Peyer's patch (tissue), 4 donors: ENCODE measurements at regions not wholly inside any gene's neighbourhood (a gene's known extent, or its start where the extent isn't known, plus 50 kb on each side); places are given as distances from the start of the nearest gene placed in this dataset.

ENCODE experiments used
- DNase-seq, 3 donors: peaks; one replicate each; pipeline ENCODE4 v3.0.0-alpha.2; 2017 to 2019
- H3K27ac ChIP-seq, 4 donors: fragments of 200-600 bp; sonication (generic); one replicate each; pipeline ENCODE4 v1.5.1; 2016 to 2019
- H3K27me3 ChIP-seq, 2 donors: fragments of 200-600 bp; sonication (generic); one replicate each; pipeline ENCODE4 v1.5.1; 2019
- H3K36me3 ChIP-seq, 3 donors: fragments of 200-600 bp; sonication (generic); one replicate each; pipeline ENCODE4 v1.5.1; 2016 to 2019
- H3K4me1 ChIP-seq, 4 donors: fragments of 200-600 bp; sonication (generic); one replicate each; pipeline ENCODE4 v1.5.1; 2016 to 2019
- H3K4me3 ChIP-seq, 4 donors: fragments of 200-600 bp; sonication (generic); 1 replicate in 3 of 4; 2 replicates in 1 of 4; pipeline ENCODE4 v1.5.1; 2016 to 2019; ENCODE audit warnings: mild to moderate bottlenecking in 1 of 4
- H3K9me3 ChIP-seq, 4 donors: fragments of 200-600 bp; sonication (generic); one replicate each; pipeline ENCODE4 v1.5.1; 2016 to 2019; ENCODE audit warnings: mild to moderate bottlenecking in 1 of 4
- CTCF ChIP-seq, 6 experiments: fragments of 450-650 bp in 4 of 6; fragments of 200-600 bp in 2 of 6; sonication (generic) in 1 of 6; IDR thresholded peaks; one replicate each; pipeline ENCODE4 v1.5.1; 2017 to 2019; ENCODE audit warnings: antibody characterized with exemption in 6 of 6, mild to moderate bottlenecking in 3 of 6, moderate library complexity in 1 of 6
- POLR2A ChIP-seq, 2 donors: fragments of 450-650 bp; IDR thresholded peaks; one replicate each; pipeline ENCODE4 v1.5.1; 2017; ENCODE audit warnings: antibody characterized with exemption in 2 of 2, mild to moderate bottlenecking in 2 of 2, moderate library complexity in 2 of 2

- H3K27ac ChIP-seq: no peak overlapping the region
- no peak for DNase-seq
- no peaks in the 10 kb centered on the region for H3K27me3 ChIP-seq
- no peaks in the 10 kb centered on the region for H3K36me3 ChIP-seq
- TF ChIP-seq CTCF (IDR thresholded peaks at IDR 0.05): no peak
- TF ChIP-seq POLR2A (IDR thresholded peaks at IDR 0.05): no peak
- no peaks in the 10 kb centered on the region for H3K4me1 ChIP-seq
- no peak overlapping the region for H3K4me3 ChIP-seq
- no peaks in the 10 kb centered on the region for H3K9me3 ChIP-seq
Observed at GRCh38 chr12:58387199-58387598, 445.8 kb downstream of the ATP23 start.

- Histone ChIP-seq H3K36me3 (no peaks in the 10 kb centered on the region), H3K4me3 (no peak overlapping the region), H3K9me3 (no peaks in the 10 kb centered on the region), H3K27me3 (no peaks in the 10 kb centered on the region), H3K4me1 (no peaks in the 10 kb centered on the region), H3K27ac (no peak overlapping the region)
- DNase-seq: no peak
- no peak for TF ChIP-seq POLR2A (IDR thresholded peaks at IDR 0.05)
- no peak for TF ChIP-seq CTCF (IDR thresholded peaks at IDR 0.05)
Observed at GRCh38 chr12:58388261-58388660, 446.9 kb downstream of the ATP23 start.

- H3K27me3 ChIP-seq: no peaks in the 10 kb centered on the region
- no peaks in the 10 kb centered on the region for H3K4me1 ChIP-seq
- H3K27ac ChIP-seq: no peak overlapping the region
- H3K9me3 ChIP-seq: no peaks in the 10 kb centered on the region
- H3K4me3 ChIP-seq: no peak overlapping the region
- no peaks in the 10 kb centered on the region for H3K36me3 ChIP-seq
- no peak for DNase-seq
- TF ChIP-seq CTCF (IDR thresholded peaks at IDR 0.05): no peak
- no peak for TF ChIP-seq POLR2A (IDR thresholded peaks at IDR 0.05)
Observed at GRCh38 chr12:58393152-58393551, 451.8 kb downstream of the ATP23 start.

GRCh38 chr12:58395056-58395455, 453.7 kb downstream of the ATP23 start:
- no peaks in the 10 kb centered on the region for H3K36me3 ChIP-seq
- H3K27ac ChIP-seq: no peak overlapping the region
- no peaks in the 10 kb centered on the region for H3K4me1 ChIP-seq
- no peak for DNase-seq
- TF ChIP-seq POLR2A (IDR thresholded peaks at IDR 0.05) (no peak), CTCF (IDR thresholded peaks at IDR 0.05) (no peak)
- no peak overlapping the region for H3K4me3 ChIP-seq
- no peaks in the 10 kb centered on the region for H3K9me3 ChIP-seq
- H3K27me3 ChIP-seq: no peaks in the 10 kb centered on the region

- Histone ChIP-seq H3K27me3 (no peaks in the 10 kb centered on the region), H3K36me3 (no peaks in the 10 kb centered on the region), H3K9me3 (no peaks in the 10 kb centered on the region), H3K27ac (no peak overlapping the region), H3K4me3 (no peak overlapping the region), H3K4me1 (no peaks in the 10 kb centered on the region)
- no peak for TF ChIP-seq POLR2A (IDR thresholded peaks at IDR 0.05)
- TF ChIP-seq CTCF (IDR thresholded peaks at IDR 0.05): no peak
- DNase-seq: no peak
Observed at GRCh38 chr12:58395470-58395869, 454.1 kb downstream of the ATP23 start.

- no peaks in the 10 kb centered on the region for H3K4me1 ChIP-seq
- H3K4me3 ChIP-seq: no peak overlapping the region
- no peaks in the 10 kb centered on the region for H3K9me3 ChIP-seq
- H3K36me3 ChIP-seq: no peaks in the 10 kb centered on the region
- DNase-seq: no peak
- no peaks in the 10 kb centered on the region for H3K27me3 ChIP-seq
- no peak for TF ChIP-seq POLR2A (IDR thresholded peaks at IDR 0.05)
- TF ChIP-seq CTCF (IDR thresholded peaks at IDR 0.05): no peak
- H3K27ac ChIP-seq: no peak overlapping the region
Observed at GRCh38 chr12:58396239-58396638, 454.9 kb downstream of the ATP23 start.
